Activated naive CD4-positive, alpha-beta T cell treated with anti-CD3 and anti-CD28 coated beads for 36 hours (primary cell): ENCODE measurements at regions not wholly inside any gene's neighbourhood (a gene's known extent, or its start where the extent isn't known, plus 50 kb on each side); places are given as distances from the start of the nearest gene placed in this dataset.

Source experiments
- CTCF ChIA-PET: fragments of 350-600 bp; sonication (Branson Sonifier 250); formaldehyde crosslinking; loops from one replicate; lab custom pipeline; 2021; ENCODE audit warnings: antibody characterized with exemption; lab: Charles Lee
- DNase-seq: peaks from one replicate; pipeline ENCODE4 v3.0.0-alpha.2; 2020
- H3K27ac Mint-ChIP-seq: one replicate; pipeline ENCODE4 v1.8.0; 2021; ENCODE audit warnings: mild to moderate bottlenecking, mixed read lengths
- H3K27me3 Mint-ChIP-seq: one replicate; pipeline ENCODE4 v1.8.0; 2021; ENCODE audit warnings: low read depth, mixed read lengths
- H3K36me3 Mint-ChIP-seq: one replicate; pipeline ENCODE4 v1.8.0; 2021; ENCODE audit warnings: low read depth, mixed read lengths
- H3K4me1 Mint-ChIP-seq: one replicate; pipeline ENCODE4 v1.8.0; 2021; ENCODE audit warnings: low read depth, mixed read lengths
- H3K4me3 Mint-ChIP-seq: one replicate; pipeline ENCODE4 v1.8.0; 2021; ENCODE audit warnings: mild to moderate bottlenecking, moderate library complexity, mixed read lengths
- H3K9me3 Mint-ChIP-seq: one replicate; pipeline ENCODE4 v1.8.0; 2021; ENCODE audit warnings: mixed read lengths
- intact Hi-C: fragments of 100-400 bp; cut with micrococcal nuclease; formaldehyde crosslinking; loops from one replicate; pipeline ENCODE4 v1.15.1; 2023

GRCh38 chr4:13174001-13174400, 310.1 kb downstream of the RAB28 start:
- Mint-ChIP-seq H3K27ac (no peak overlapping the region), H3K36me3 (no peaks in the 10 kb centered on the region), H3K4me1 (no peaks in the 10 kb centered on the region), H3K9me3 (no peaks in the 10 kb centered on the region), H3K27me3 (no peaks in the 10 kb centered on the region), H3K4me3 (no peak overlapping the region)
- intact Hi-C loops, result no loop called here
- CTCF ChIA-PET, result no interaction called here
- no peak for DNase-seq

- Mint-ChIP-seq H3K36me3 (no peaks in the 10 kb centered on the region), H3K4me3 (no peak overlapping the region), H3K27me3 (no peaks in the 10 kb centered on the region), H3K4me1 (no peaks in the 10 kb centered on the region), H3K27ac (no peak overlapping the region), H3K9me3 (no peaks in the 10 kb centered on the region)
- CTCF ChIA-PET, result interaction anchor here (0.6 kb wide), 1 partner anchor 313 kb away, joined by 4 read pairs; no protein-coding TSS in a partner anchor
- no peak for DNase-seq
- intact Hi-C loops, result no loop called here
Observed at GRCh38 chr4:13171292-13172057, 312.7 kb downstream of the RAB28 start.

- no peaks in the 10 kb centered on the region for H3K36me3 Mint-ChIP-seq
- CTCF ChIA-PET, result no interaction called here
- no peak for DNase-seq
- H3K27ac Mint-ChIP-seq, result no peak overlapping the region
- H3K4me1 Mint-ChIP-seq, result no peaks in the 10 kb centered on the region
- H3K4me3 Mint-ChIP-seq, result no peak overlapping the region
- H3K9me3 Mint-ChIP-seq, result no peaks in the 10 kb centered on the region
- H3K27me3 Mint-ChIP-seq, result no peaks in the 10 kb centered on the region
- intact Hi-C loops, result no loop called here
Observed at GRCh38 chr4:13169731-13170525, 314.2 kb downstream of the RAB28 start.

GRCh38 chr4:13168326-13168725, 315.8 kb downstream of the RAB28 start:
- Mint-ChIP-seq H3K27ac (no peak overlapping the region), H3K36me3 (no peaks in the 10 kb centered on the region), H3K4me3 (no peak overlapping the region), H3K27me3 (no peaks in the 10 kb centered on the region), H3K9me3 (no peaks in the 10 kb centered on the region), H3K4me1 (no peaks in the 10 kb centered on the region)
- intact Hi-C loops, result no loop called here
- DNase-seq, result no peak
- CTCF ChIA-PET, result no interaction called here

- Mint-ChIP-seq H3K4me3 (no peak overlapping the region), H3K9me3 (no peaks in the 10 kb centered on the region), H3K27me3 (no peaks in the 10 kb centered on the region), H3K4me1 (no peaks in the 10 kb centered on the region), H3K27ac (no peak overlapping the region), H3K36me3 (no peaks in the 10 kb centered on the region)
- intact Hi-C loops, result no loop called here
- no peak for DNase-seq
- CTCF ChIA-PET, result no interaction called here
Observed at GRCh38 chr4:13166214-13166613, 317.9 kb downstream of the RAB28 start.

GRCh38 chr4:13164783-13165331, 319.3 kb downstream of the RAB28 start:
- no peak overlapping the region for H3K27ac Mint-ChIP-seq
- H3K4me1 Mint-ChIP-seq, result no peaks in the 10 kb centered on the region
- H3K9me3 Mint-ChIP-seq, result no peaks in the 10 kb centered on the region
- DNase-seq, result no peak
- intact Hi-C loops, result no loop called here
- CTCF ChIA-PET, result no interaction called here
- no peaks in the 10 kb centered on the region for H3K27me3 Mint-ChIP-seq
- no peak overlapping the region for H3K4me3 Mint-ChIP-seq
- H3K36me3 Mint-ChIP-seq, result no peaks in the 10 kb centered on the region

GRCh38 chr4:13162886-13163285, 321.3 kb downstream of the RAB28 start:
- Mint-ChIP-seq H3K4me3 (no peak overlapping the region), H3K4me1 (no peaks in the 10 kb centered on the region), H3K27me3 (no peaks in the 10 kb centered on the region), H3K36me3 (peaks cover 4% of the 10 kb centered on the region), H3K27ac (no peak overlapping the region), H3K9me3 (no peaks in the 10 kb centered on the region)
- CTCF ChIA-PET, result no interaction called here
- intact Hi-C loops, result no loop called here
- no peak for DNase-seq

GRCh38 chr4:13160920-13161319, 323.2 kb downstream of the RAB28 start:
- DNase-seq, result no peak
- peaks cover 4% of the 10 kb centered on the region for H3K36me3 Mint-ChIP-seq
- H3K27me3 Mint-ChIP-seq, result no peaks in the 10 kb centered on the region
- no peaks in the 10 kb centered on the region for H3K9me3 Mint-ChIP-seq
- no peak overlapping the region for H3K27ac Mint-ChIP-seq
- intact Hi-C loops, result no loop called here
- CTCF ChIA-PET, result interaction anchor here (1.2 kb wide), 1 partner anchor 19 kb away, joined by 3 read pairs; no protein-coding TSS in a partner anchor
- H3K4me1 Mint-ChIP-seq, result no peaks in the 10 kb centered on the region
- no peak overlapping the region for H3K4me3 Mint-ChIP-seq

GRCh38 chr4:13159041-13159620, 325.0 kb downstream of the RAB28 start:
- intact Hi-C loops, result no loop called here

GRCh38 chr4:13151194-13151593, 332.9 kb downstream of the RAB28 start:
- Mint-ChIP-seq H3K4me3 (no peak overlapping the region), H3K27ac (no peak overlapping the region), H3K4me1 (no peaks in the 10 kb centered on the region), H3K27me3 (no peaks in the 10 kb centered on the region), H3K36me3 (no peaks in the 10 kb centered on the region), H3K9me3 (peaks cover 7% of the 10 kb centered on the region)
- no peak for DNase-seq
- CTCF ChIA-PET, result interaction anchor here (1.0 kb wide), 1 partner anchor 330 kb away, joined by 4 read pairs; no protein-coding TSS in a partner anchor
- intact Hi-C loops, result no loop called here

More at GRCh38 chr4:13159041-13159620, 325.0 kb downstream of the RAB28 start:
- Mint-ChIP-seq H3K27me3 (no peaks in the 10 kb centered on the region), H3K9me3 (peaks cover 3% of the 10 kb centered on the region), H3K27ac (no peak overlapping the region), H3K4me1 (no peaks in the 10 kb centered on the region), H3K4me3 (no peak overlapping the region), H3K36me3 (peaks cover 4% of the 10 kb centered on the region)
- DNase-seq, result no peak
- CTCF ChIA-PET, result no interaction called here

- no peak overlapping the region for H3K27ac Mint-ChIP-seq
- no peak for DNase-seq
- no peaks in the 10 kb centered on the region for H3K9me3 Mint-ChIP-seq
- intact Hi-C loops, result no loop called here
- CTCF ChIA-PET, result no interaction called here
- no peaks in the 10 kb centered on the region for H3K36me3 Mint-ChIP-seq
- no peaks in the 10 kb centered on the region for H3K27me3 Mint-ChIP-seq
- no peaks in the 10 kb centered on the region for H3K4me1 Mint-ChIP-seq
- no peak overlapping the region for H3K4me3 Mint-ChIP-seq
Observed at GRCh38 chr4:13143222-13144070, 340.7 kb downstream of the RAB28 start.

- Mint-ChIP-seq H3K9me3 (no peaks in the 10 kb centered on the region), H3K4me1 (no peaks in the 10 kb centered on the region), H3K27ac (no peak overlapping the region), H3K36me3 (no peaks in the 10 kb centered on the region), H3K27me3 (no peaks in the 10 kb centered on the region), H3K4me3 (no peak overlapping the region)
- DNase-seq, result no peak
- CTCF ChIA-PET, result no interaction called here
- intact Hi-C loops, result no loop called here
Observed at GRCh38 chr4:13142726-13143125, 341.4 kb downstream of the RAB28 start.
